ENCODE measurements at regions not wholly inside any gene's neighbourhood (a gene's known extent, or its start where the extent isn't known, plus 50 kb on each side); places are given as distances from the start of the nearest gene placed in this dataset.

DNA sequence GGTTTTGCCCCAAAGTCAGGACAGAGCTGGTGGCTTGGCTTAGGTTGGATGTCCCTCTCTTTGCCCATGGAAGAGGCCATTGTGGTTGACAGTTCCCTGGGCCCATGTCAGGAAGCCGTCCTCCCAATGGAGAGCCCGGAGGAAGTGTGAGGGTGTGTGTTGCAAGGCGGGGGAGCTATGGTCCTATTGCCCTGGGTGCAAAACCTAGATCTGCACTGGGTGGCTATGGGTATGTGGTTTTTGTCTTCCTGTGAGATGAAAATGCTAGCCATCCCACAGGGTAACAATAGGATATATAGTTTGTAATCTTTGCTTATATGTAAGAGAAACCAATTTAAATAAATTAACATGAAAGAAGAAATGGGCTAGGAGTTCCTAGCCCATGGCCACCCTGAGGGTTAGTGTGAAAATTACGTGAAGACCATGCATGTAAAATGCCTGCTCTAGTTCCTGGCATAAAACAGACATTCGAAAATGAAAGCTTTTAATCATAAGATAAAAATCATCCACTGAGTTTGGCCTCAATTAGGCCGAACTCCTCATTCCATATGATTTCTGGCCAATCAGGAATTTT, 189.2 kb downstream of the PLPP4 start:
- no peak for DNase-seq (ENCODE audit: extremely low read depth in 1 of 4, low spot score in 3 of 4)
- 2% methylated on average over 6 of the region's 6 CpGs for WGBS (ENCODE audit: insufficient coverage, low coverage, missing lambda C conversion rate)
- no peaks in the 10 kb centered on the region for H3K4me1 ChIP-seq (replicated peaks in 1 of 2; ENCODE audit: control insufficient read depth in 2 of 2, insufficient read depth in 2 of 2, low read length in 2 of 2)
- H3K27ac ChIP-seq (ENCODE audit: extremely low read depth, low read depth, low read length): no peak overlapping the region
- H3K36me3 ChIP-seq (ENCODE audit: control insufficient read depth, insufficient read depth, low read length): no peaks in the 10 kb centered on the region
- H3K27me3 ChIP-seq (ENCODE audit: control insufficient read depth in 2 of 2, insufficient read depth in 2 of 2, low read length in 2 of 2): no peaks in the 10 kb centered on the region
- no peaks in the 10 kb centered on the region for H3K9me3 ChIP-seq (replicated peaks; ENCODE audit: control insufficient read depth, insufficient read depth, low read depth, low read length)
- H3K9ac ChIP-seq (ENCODE audit: insufficient read depth in 1 of 2, low read depth in 2 of 2, low read length in 2 of 2): no peak overlapping the region
- no peaks in the 10 kb centered on the region for H4K20me1 ChIP-seq (replicated peaks; ENCODE audit: control insufficient read depth, insufficient read depth, low read length)
- FAIRE-seq: no peak
- ATAC-seq: no peak
- no peaks in the 10 kb centered on the region for H3K9me1 ChIP-seq (ENCODE audit: control insufficient read depth, insufficient read depth, low read length)
- no peak overlapping the region for H3K4me2 ChIP-seq (ENCODE audit: insufficient read depth, low read length)
- POLR2A ChIA-PET: interaction anchor here (1.6 kb wide), 1 partner anchor 11 kb away, joined by 6 read pairs; no protein-coding TSS in a partner anchor
- no peaks in the 10 kb centered on the region for H3K79me2 ChIP-seq (ENCODE audit: control insufficient read depth, insufficient read depth, low read length)
- CTCF ChIA-PET (ENCODE audit: low intra/inter-chr PET ratio): no interaction called here
- no peak overlapping the region for H2AFZ ChIP-seq (ENCODE audit: low read depth, low read length)
- H3K4me3 ChIP-seq: no peak overlapping the region
- intact Hi-C loops (cut with micrococcal nuclease): no loop called here
- in situ Hi-C loops (cut with MboI): no loop called here
- BruUV-seq (replicated peaks): no TSS peak
- TF ChIP-seq, protein P1, sequence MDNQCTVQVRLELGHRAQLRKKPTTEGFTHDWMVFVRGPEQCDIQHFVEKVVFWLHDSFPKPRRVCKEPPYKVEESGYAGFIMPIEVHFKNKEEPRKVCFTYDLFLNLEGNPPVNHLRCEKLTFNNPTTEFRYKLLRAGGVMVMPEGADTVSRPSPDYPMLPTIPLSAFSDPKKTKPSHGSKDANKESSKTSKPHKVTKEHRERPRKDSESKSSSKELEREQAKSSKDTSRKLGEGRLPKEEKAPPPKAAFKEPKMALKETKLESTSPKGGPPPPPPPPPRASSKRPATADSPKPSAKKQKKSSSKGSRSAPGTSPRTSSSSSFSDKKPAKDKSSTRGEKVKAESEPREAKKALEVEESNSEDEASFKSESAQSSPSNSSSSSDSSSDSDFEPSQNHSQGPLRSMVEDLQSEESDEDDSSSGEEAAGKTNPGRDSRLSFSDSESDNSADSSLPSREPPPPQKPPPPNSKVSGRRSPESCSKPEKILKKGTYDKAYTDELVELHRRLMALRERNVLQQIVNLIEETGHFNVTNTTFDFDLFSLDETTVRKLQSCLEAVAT (IDR thresholded peaks at IDR 0.05): no peak
- TF ChIP-seq DDX20 (tag; IDR thresholded peaks at IDR 0.05; ENCODE audit: low read depth): no peak
- TF ChIP-seq TFE3 (CRISPR knock-in tag; IDR thresholded peaks at IDR 0.05): no peak
- TF ChIP-seq, protein P2, sequence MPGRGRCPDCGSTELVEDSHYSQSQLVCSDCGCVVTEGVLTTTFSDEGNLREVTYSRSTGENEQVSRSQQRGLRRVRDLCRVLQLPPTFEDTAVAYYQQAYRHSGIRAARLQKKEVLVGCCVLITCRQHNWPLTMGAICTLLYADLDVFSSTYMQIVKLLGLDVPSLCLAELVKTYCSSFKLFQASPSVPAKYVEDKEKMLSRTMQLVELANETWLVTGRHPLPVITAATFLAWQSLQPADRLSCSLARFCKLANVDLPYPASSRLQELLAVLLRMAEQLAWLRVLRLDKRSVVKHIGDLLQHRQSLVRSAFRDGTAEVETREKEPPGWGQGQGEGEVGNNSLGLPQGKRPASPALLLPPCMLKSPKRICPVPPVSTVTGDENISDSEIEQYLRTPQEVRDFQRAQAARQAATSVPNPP (IDR thresholded peaks at IDR 0.05; ENCODE audit: borderline replicate concordance, insufficient read depth, insufficient read length): no peak
- no peak for TF ChIP-seq KAT7 (CRISPR knock-in tag; IDR thresholded peaks at IDR 0.05; ENCODE audit: borderline replicate concordance)
- TF ChIP-seq POLR2AphosphoS2 (IDR thresholded peaks at IDR 0.05; ENCODE audit: low read length): no peak
- no peak for TF ChIP-seq THAP12 (CRISPR knock-in tag; IDR thresholded peaks at IDR 0.05)
- TF ChIP-seq ZEB2 (IDR thresholded peaks at IDR 0.05): no peak
- TF ChIP-seq ZNF277 (CRISPR knock-in tag; IDR thresholded peaks at IDR 0.05; ENCODE audit: borderline replicate concordance): no peak
- no peak for TF ChIP-seq USF2 (CRISPR knock-in tag; IDR thresholded peaks at IDR 0.05)
- TF ChIP-seq ZNF274 (IDR thresholded peaks at IDR 0.05; ENCODE audit: borderline replicate concordance, low read depth, low read length): no peak
- no peak for TF ChIP-seq RBM34 (IDR thresholded peaks at IDR 0.05; ENCODE audit: borderline replicate concordance, insufficient read depth, low read length)
- TF ChIP-seq POLR2G (IDR thresholded peaks at IDR 0.05; ENCODE audit: low read depth, low read length): no peak
